Effector memory CD4-positive, alpha-beta T cell (primary cell): ENCODE measurements at regions not wholly inside any gene's neighbourhood (a gene's known extent, or its start where the extent isn't known, plus 50 kb on each side); places are given as distances from the start of the nearest gene placed in this dataset.

ENCODE experiments used
- DNase-seq, 3 donors: peaks; one replicate each; pipeline ENCODE4 v3.0.0-alpha.2; 2020
- H3K27ac ChIP-seq: 2 replicates; pipeline ENCODE4 v1.7.0; 2013; ENCODE audit warnings: mild to moderate bottlenecking, low read length, moderate library complexity; ENCODE audit not compliant: insufficient read depth, poor library complexity, severe bottlenecking
- H3K27me3 ChIP-seq: replicated peaks from 2 replicates; pipeline ENCODE4 v1.7.0; 2013; ENCODE audit warnings: mild to moderate bottlenecking, low read length; ENCODE audit not compliant: insufficient read depth, control insufficient read depth, poor library complexity, severe bottlenecking
- H3K36me3 ChIP-seq: 2 replicates; pipeline ENCODE4 v1.7.0; 2013; ENCODE audit warnings: mild to moderate bottlenecking, low read length, moderate library complexity; ENCODE audit not compliant: control insufficient read depth, insufficient read depth
- H3K4me1 ChIP-seq: 2 replicates; pipeline ENCODE4 v1.7.0; 2013; ENCODE audit warnings: low read length, mild to moderate bottlenecking; ENCODE audit not compliant: control insufficient read depth, insufficient read depth, poor library complexity, severe bottlenecking
- H3K4me3 ChIP-seq: 2 replicates; pipeline ENCODE4 v1.7.0; 2013; ENCODE audit warnings: low read length, low read depth, mild to moderate bottlenecking; ENCODE audit not compliant: insufficient read depth, poor library complexity, severe bottlenecking
- H3K9me3 ChIP-seq: 2 replicates; pipeline ENCODE4 v1.7.0; 2013; ENCODE audit warnings: mild to moderate bottlenecking, low read length, moderate library complexity; ENCODE audit not compliant: control insufficient read depth

DNA sequence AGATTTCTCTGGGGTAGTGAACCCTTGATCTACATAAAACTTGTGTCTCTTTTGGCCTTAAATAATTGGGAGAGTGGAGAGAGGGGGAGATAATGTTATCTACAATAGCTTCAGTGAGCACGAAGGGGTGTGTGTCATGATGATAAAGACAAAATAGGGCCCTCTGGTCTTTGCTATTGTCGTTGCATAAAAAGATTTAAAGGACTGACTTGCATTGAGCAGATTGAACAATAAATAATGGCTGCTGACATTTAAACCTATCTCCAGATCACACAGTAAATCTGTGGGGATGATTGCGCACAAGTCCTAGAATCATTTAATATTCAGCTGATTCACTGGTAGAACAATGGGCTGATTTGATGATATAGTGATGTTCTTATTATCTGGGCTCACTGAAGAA, 71.3 kb upstream of the GAP43 start:
- no peak for DNase-seq
- no peaks in the 10 kb centered on the region for H3K27me3 ChIP-seq
- H3K4me1 ChIP-seq: no peaks in the 10 kb centered on the region
- H3K9me3 ChIP-seq: no peaks in the 10 kb centered on the region
- no peak overlapping the region for H3K27ac ChIP-seq
- no peaks in the 10 kb centered on the region for H3K36me3 ChIP-seq
- no peak overlapping the region for H3K4me3 ChIP-seq

DNA sequence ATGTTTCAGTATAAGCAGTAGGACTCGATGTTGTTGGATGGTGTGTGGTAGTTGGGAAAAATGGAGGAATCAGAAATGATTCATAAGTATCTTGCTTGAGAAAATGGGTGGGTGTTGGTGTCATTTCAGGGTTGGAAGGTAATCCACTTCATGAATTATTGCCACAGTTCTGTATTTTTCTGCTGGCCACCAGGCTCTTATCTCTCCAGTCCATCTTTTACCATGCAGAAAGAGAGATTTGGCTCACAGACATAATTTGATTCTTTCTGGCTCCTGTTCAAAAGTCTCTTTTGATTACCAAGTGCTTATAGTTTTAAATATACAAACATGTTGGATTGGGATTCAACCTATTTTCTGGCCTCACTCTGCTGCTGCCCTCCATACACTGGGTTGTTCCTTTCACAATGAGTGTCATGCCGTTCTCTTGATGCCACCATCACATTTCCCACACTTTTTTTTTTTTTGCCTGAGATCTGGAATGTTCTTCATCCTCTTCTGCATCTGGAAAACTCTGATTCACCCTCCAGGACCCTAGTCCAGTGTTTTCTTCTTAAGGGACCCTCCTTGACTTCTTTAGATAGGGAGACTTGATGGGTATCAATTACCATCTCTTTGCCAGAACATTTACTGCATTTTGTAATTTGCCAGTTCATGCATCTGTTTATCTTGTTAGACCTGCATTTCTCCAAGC, 69.4 kb upstream of the GAP43 start:
- no peaks in the 10 kb centered on the region for H3K27me3 ChIP-seq
- no peak overlapping the region for H3K4me3 ChIP-seq
- H3K4me1 ChIP-seq: no peaks in the 10 kb centered on the region
- H3K36me3 ChIP-seq: no peaks in the 10 kb centered on the region
- no peak for DNase-seq
- no peaks in the 10 kb centered on the region for H3K9me3 ChIP-seq
- no peak overlapping the region for H3K27ac ChIP-seq

DNA sequence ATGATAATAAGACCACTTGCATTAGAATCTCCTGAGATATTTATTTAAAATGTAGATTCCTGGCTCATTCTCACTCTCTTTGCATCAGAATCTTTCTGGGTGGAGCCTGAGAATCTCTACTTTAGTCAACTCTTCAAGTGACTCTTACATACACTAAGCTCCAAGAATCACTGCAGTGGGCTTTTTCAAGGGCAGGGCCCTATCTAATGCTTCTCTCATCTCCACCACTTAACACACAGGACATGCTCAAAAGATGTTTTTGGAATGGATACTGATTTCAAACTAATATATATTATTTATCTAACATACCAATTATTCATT, 68.9 kb upstream of the GAP43 start:
- no peaks in the 10 kb centered on the region for H3K36me3 ChIP-seq
- DNase-seq: no peak
- H3K4me1 ChIP-seq: no peaks in the 10 kb centered on the region
- no peaks in the 10 kb centered on the region for H3K9me3 ChIP-seq
- no peak overlapping the region for H3K4me3 ChIP-seq
- no peaks in the 10 kb centered on the region for H3K27me3 ChIP-seq
- H3K27ac ChIP-seq: no peak overlapping the region

DNA sequence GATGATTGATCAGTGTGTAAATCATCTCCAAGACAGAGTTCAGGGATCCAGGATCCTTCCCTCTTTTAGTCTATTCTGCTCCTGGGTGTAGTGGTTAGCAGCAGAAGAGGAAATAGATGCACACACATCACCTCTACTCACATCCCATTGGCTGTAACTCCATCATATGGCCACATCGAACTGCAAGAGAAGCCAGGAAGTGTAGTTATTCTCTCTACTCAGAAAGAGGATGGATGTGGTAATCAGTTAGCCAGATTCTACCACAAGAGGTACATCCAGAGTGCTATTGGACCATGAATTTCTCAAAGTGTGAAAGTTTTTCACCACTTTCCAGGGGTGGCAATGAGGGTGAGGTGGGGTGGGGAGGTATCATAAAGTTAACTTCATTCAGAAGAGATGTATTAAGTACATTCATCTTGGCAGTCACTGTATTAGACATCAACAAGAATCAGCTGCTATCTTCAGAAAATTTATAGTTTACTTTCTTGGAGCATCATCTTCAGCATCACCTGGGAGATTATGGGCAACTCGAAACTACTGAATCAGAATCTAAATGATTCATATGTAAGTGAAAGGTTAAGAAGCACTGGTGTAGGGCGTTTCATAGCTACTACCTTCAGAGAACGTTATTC, 60.6 kb upstream of the GAP43 start:
- Histone ChIP-seq H3K4me3 (no peak overlapping the region), H3K9me3 (no peaks in the 10 kb centered on the region), H3K27ac (no peak overlapping the region), H3K36me3 (no peaks in the 10 kb centered on the region), H3K27me3 (no peaks in the 10 kb centered on the region), H3K4me1 (no peaks in the 10 kb centered on the region)
- no peak for DNase-seq

- H3K9me3 ChIP-seq: no peaks in the 10 kb centered on the region
- DNase-seq: no peak
- no peak overlapping the region for H3K4me3 ChIP-seq
- no peaks in the 10 kb centered on the region for H3K27me3 ChIP-seq
- H3K4me1 ChIP-seq: no peaks in the 10 kb centered on the region
- H3K27ac ChIP-seq: no peak overlapping the region
- no peaks in the 10 kb centered on the region for H3K36me3 ChIP-seq
These were observed 59.3 kb upstream of the GAP43 start for GRCh38 chr3:115563984-115564383.

GRCh38 chr3:115571413-115571812, 51.9 kb upstream of the GAP43 start:
- Histone ChIP-seq H3K27ac (no peak overlapping the region), H3K4me3 (no peak overlapping the region), H3K36me3 (no peaks in the 10 kb centered on the region), H3K9me3 (no peaks in the 10 kb centered on the region), H3K4me1 (no peaks in the 10 kb centered on the region), H3K27me3 (no peaks in the 10 kb centered on the region)
- DNase-seq: no peak
